ENCODE measurements at regions not wholly inside any gene's neighbourhood (a gene's known extent, or its start where the extent isn't known, plus 50 kb on each side); places are given as distances from the start of the nearest gene placed in this dataset.
A peak's percentile ranks its signal among the peaks of the same experiment; 100 is the strongest.

GRCh38 chr22:26732284-26732683, 74.9 kb downstream of the MIAT start:
- Histone ChIP-seq H3K27me3 (ENCODE audit: control insufficient read depth in 2 of 2, insufficient read depth in 2 of 2, low read length in 2 of 2) (no peaks in the 10 kb centered on the region), H3K4me3 (ENCODE audit: low read length) (no peak overlapping the region), H3K27ac (ENCODE audit: low read depth, low read length) (no peak overlapping the region), H3K36me3 (ENCODE audit: control insufficient read depth in 2 of 3, insufficient read depth in 3 of 3, low read length in 3 of 3) (peaks cover 0 to 51% (median 10%) of the 10 kb centered on the region in 3 experiments), H3K9me3 (ENCODE audit: control insufficient read depth in 2 of 3, low read length in 3 of 3) (no peaks in the 10 kb centered on the region), H3K4me1 (ENCODE audit: control insufficient read depth in 2 of 2, insufficient read depth in 2 of 2, low read length in 2 of 2) (no peaks in the 10 kb centered on the region)
- DNase-seq (no peak), ATAC-seq (no peak)
- ChIA-PET CTCF (no interaction called here), POLR2A (no interaction called here)
- Mint-ChIP-seq H3K4me1 (peaks cover 0 to 27% (median 12%) of the 10 kb centered on the region in 7 donors), H3K36me3 (peaks cover 15 to 72% (median 50%) of the 10 kb centered on the region in 5 donors), H3K9me3 (no peaks in the 10 kb centered on the region), H3K27ac (no peak overlapping the region), H3K4me3 (no peak overlapping the region), H3K27me3 (no peaks in the 10 kb centered on the region)
- intact Hi-C loops (cut with micrococcal nuclease) = no loop called here

GRCh38 chr22:26734339-26735018, 77.1 kb downstream of the MIAT start:
- H3K4me1 Mint-ChIP-seq = peaks cover 0 to 23% (median 11%) of the 10 kb centered on the region in 7 donors
- DNase-seq = no peak
- H3K4me1 ChIP-seq (ENCODE audit: control insufficient read depth in 2 of 2, insufficient read depth in 2 of 2, low read length in 2 of 2) = no peaks in the 10 kb centered on the region
- no peaks in the 10 kb centered on the region for H3K9me3 Mint-ChIP-seq
- ChIA-PET CTCF (no interaction called here), POLR2A (no interaction called here)
- H3K27me3 Mint-ChIP-seq = no peaks in the 10 kb centered on the region
- no peaks in the 10 kb centered on the region for H3K27me3 ChIP-seq (ENCODE audit: control insufficient read depth in 2 of 2, insufficient read depth in 2 of 2, low read length in 2 of 2)
- H3K27ac Mint-ChIP-seq = peak overlapping the region in 2 of 9 donors; percentile 38 to 55
- intact Hi-C loops (cut with micrococcal nuclease) = no loop called here
- H3K27ac ChIP-seq (ENCODE audit: low read depth, low read length) = no peak overlapping the region
- no peak overlapping the region for H3K4me3 Mint-ChIP-seq
- peaks cover 0 to 45% (median 10%) of the 10 kb centered on the region in 3 experiments for H3K36me3 ChIP-seq (ENCODE audit: control insufficient read depth in 2 of 3, insufficient read depth in 3 of 3, low read length in 3 of 3)
- ATAC-seq = no peak
- no peaks in the 10 kb centered on the region for H3K9me3 ChIP-seq (ENCODE audit: control insufficient read depth in 2 of 3, low read length in 3 of 3)
- H3K36me3 Mint-ChIP-seq = peaks cover 9 to 70% (median 41%) of the 10 kb centered on the region in 5 donors
- H3K4me3 ChIP-seq (ENCODE audit: low read length) = no peak overlapping the region

- no peaks in the 10 kb centered on the region for H3K4me1 ChIP-seq (ENCODE audit: control insufficient read depth in 2 of 2, insufficient read depth in 2 of 2, low read length in 2 of 2)
- H3K27me3 Mint-ChIP-seq = no peaks in the 10 kb centered on the region
- H3K36me3 ChIP-seq (ENCODE audit: control insufficient read depth in 2 of 3, insufficient read depth in 3 of 3, low read length in 3 of 3) = peaks cover 0 to 40% (median 10%) of the 10 kb centered on the region in 3 experiments
- peaks cover 9 to 67% (median 41%) of the 10 kb centered on the region in 5 donors for H3K36me3 Mint-ChIP-seq
- ATAC-seq (no peak), DNase-seq (no peak)
- POLR2A ChIA-PET = no interaction called here
- H3K9me3 ChIP-seq (ENCODE audit: control insufficient read depth in 2 of 3, low read length in 3 of 3) = no peaks in the 10 kb centered on the region
- intact Hi-C loops (cut with micrococcal nuclease) = no loop called here
- peaks cover 0 to 23% (median 11%) of the 10 kb centered on the region in 7 donors for H3K4me1 Mint-ChIP-seq
- H3K27ac ChIP-seq (ENCODE audit: low read depth, low read length) = no peak overlapping the region
- no peak overlapping the region for H3K27ac Mint-ChIP-seq
- H3K9me3 Mint-ChIP-seq = no peaks in the 10 kb centered on the region
- H3K27me3 ChIP-seq (ENCODE audit: control insufficient read depth in 2 of 2, insufficient read depth in 2 of 2, low read length in 2 of 2) = no peaks in the 10 kb centered on the region
- H3K4me3 ChIP-seq (ENCODE audit: low read length) = no peak overlapping the region
- H3K4me3 Mint-ChIP-seq = no peak overlapping the region
- CTCF ChIA-PET = no interaction called here
Observed at GRCh38 chr22:26735019-26735409, 77.6 kb downstream of the MIAT start.

- intact Hi-C loops (cut with micrococcal nuclease) = no loop called here
- Mint-ChIP-seq H3K4me1 (peaks cover 0 to 28% (median 10%) of the 10 kb centered on the region in 7 donors), H3K27ac (peak overlapping the region in 2 of 9 donors; percentile 33 to 41), H3K9me3 (no peaks in the 10 kb centered on the region), H3K27me3 (no peaks in the 10 kb centered on the region), H3K4me3 (no peak overlapping the region), H3K36me3 (peaks cover 7 to 68% (median 40%) of the 10 kb centered on the region in 5 donors)
- Histone ChIP-seq H3K4me1 (ENCODE audit: control insufficient read depth in 2 of 2, insufficient read depth in 2 of 2, low read length in 2 of 2) (no peaks in the 10 kb centered on the region), H3K4me3 (ENCODE audit: low read length) (no peak overlapping the region), H3K27me3 (ENCODE audit: control insufficient read depth in 2 of 2, insufficient read depth in 2 of 2, low read length in 2 of 2) (no peaks in the 10 kb centered on the region), H3K9me3 (ENCODE audit: control insufficient read depth in 2 of 3, low read length in 3 of 3) (no peaks in the 10 kb centered on the region), H3K36me3 (ENCODE audit: control insufficient read depth in 2 of 3, insufficient read depth in 3 of 3, low read length in 3 of 3) (peaks cover 0 to 41% (median 5%) of the 10 kb centered on the region in 3 experiments), H3K27ac (ENCODE audit: low read depth, low read length) (no peak overlapping the region)
- ATAC-seq = no peak
- ChIA-PET POLR2A (no interaction called here), CTCF (no interaction called here)
- DNase-seq = no peak
Observed at GRCh38 chr22:26737262-26737661, 79.9 kb downstream of the MIAT start.

GRCh38 chr22:26740253-26740652, 82.9 kb downstream of the MIAT start:
- H3K4me1 ChIP-seq (ENCODE audit: control insufficient read depth in 2 of 2, insufficient read depth in 2 of 2, low read length in 2 of 2) = no peaks in the 10 kb centered on the region
- H3K4me3 Mint-ChIP-seq = no peak overlapping the region
- intact Hi-C loops (cut with micrococcal nuclease) = no loop called here
- DNase-seq (no peak), ATAC-seq (no peak)
- peaks cover 0 to 32% (median 0%) of the 10 kb centered on the region in 3 experiments for H3K36me3 ChIP-seq (ENCODE audit: control insufficient read depth in 2 of 3, insufficient read depth in 3 of 3, low read length in 3 of 3)
- peak overlapping the region in 1 of 9 donors; percentile 63 for H3K27ac Mint-ChIP-seq
- H3K36me3 Mint-ChIP-seq = peaks cover 4 to 63% (median 29%) of the 10 kb centered on the region in 5 donors
- no peaks in the 10 kb centered on the region for H3K9me3 ChIP-seq (ENCODE audit: control insufficient read depth in 2 of 3, low read length in 3 of 3)
- H3K9me3 Mint-ChIP-seq = no peaks in the 10 kb centered on the region
- no peaks in the 10 kb centered on the region for H3K27me3 ChIP-seq (ENCODE audit: control insufficient read depth in 2 of 2, insufficient read depth in 2 of 2, low read length in 2 of 2)
- peaks cover 0 to 13% (median 6%) of the 10 kb centered on the region in 7 donors for H3K4me1 Mint-ChIP-seq
- no peaks in the 10 kb centered on the region for H3K27me3 Mint-ChIP-seq
- POLR2A ChIA-PET = no interaction called here
- CTCF ChIA-PET = no interaction called here
- H3K27ac ChIP-seq (ENCODE audit: low read depth, low read length) = no peak overlapping the region
- no peak overlapping the region for H3K4me3 ChIP-seq (ENCODE audit: low read length)

GRCh38 chr22:26743149-26743548, 85.8 kb downstream of the MIAT start:
- Mint-ChIP-seq H3K27ac (no peak overlapping the region), H3K27me3 (no peaks in the 10 kb centered on the region), H3K4me1 (peaks cover 0 to 26% (median 8%) of the 10 kb centered on the region in 7 donors), H3K9me3 (no peaks in the 10 kb centered on the region), H3K4me3 (no peak overlapping the region), H3K36me3 (peaks cover 3 to 57% (median 32%) of the 10 kb centered on the region in 5 donors)
- no peaks in the 10 kb centered on the region for H3K4me1 ChIP-seq (ENCODE audit: control insufficient read depth in 2 of 2, insufficient read depth in 2 of 2, low read length in 2 of 2)
- intact Hi-C loops (cut with micrococcal nuclease) = no loop called here
- POLR2A ChIA-PET = no interaction called here
- no peak overlapping the region for H3K4me3 ChIP-seq (ENCODE audit: low read length)
- DNase-seq (no peak), ATAC-seq (no peak)
- peaks cover 0 to 19% (median 0%) of the 10 kb centered on the region in 3 experiments for H3K36me3 ChIP-seq (ENCODE audit: control insufficient read depth in 2 of 3, insufficient read depth in 3 of 3, low read length in 3 of 3)
- no peak overlapping the region for H3K27ac ChIP-seq (ENCODE audit: low read depth, low read length)
- no peaks in the 10 kb centered on the region for H3K9me3 ChIP-seq (ENCODE audit: control insufficient read depth in 2 of 3, low read length in 3 of 3)
- CTCF ChIA-PET = no interaction called here
- H3K27me3 ChIP-seq (ENCODE audit: control insufficient read depth in 2 of 2, insufficient read depth in 2 of 2, low read length in 2 of 2) = no peaks in the 10 kb centered on the region

Measured in naive thymus-derived CD4-positive, alpha-beta T cell (primary cell).